Chondrocyte (in vitro differentiated cells): ENCODE measurements at regions not wholly inside any gene's neighbourhood (a gene's known extent, or its start where the extent isn't known, plus 50 kb on each side); places are given as distances from the start of the nearest gene placed in this dataset.

Source experiments
- DNase-seq: peaks from one replicate; pipeline ENCODE4 v3.0.0; 2021; ENCODE audit warnings: mixed read lengths, low spot score
- H3K27ac Mint-ChIP-seq: one replicate; pipeline ENCODE4 v1.8.0; 2021; ENCODE audit warnings: mild to moderate bottlenecking, moderate library complexity, mixed read lengths; ENCODE audit not compliant: unreplicated experiment
- H3K27me3 Mint-ChIP-seq: 2 replicates; pipeline ENCODE4 v1.8.0; 2021; ENCODE audit warnings: low read depth, mixed read lengths
- H3K36me3 Mint-ChIP-seq: 2 replicates; pipeline ENCODE4 v1.8.0; 2021; ENCODE audit warnings: low read depth, mixed read lengths
- H3K4me1 Mint-ChIP-seq: 2 replicates; pipeline ENCODE4 v1.8.0; 2021; ENCODE audit warnings: low read depth, mild to moderate bottlenecking, mixed read lengths
- H3K4me3 Mint-ChIP-seq: one replicate; pipeline ENCODE4 v1.8.0; 2021; ENCODE audit warnings: mild to moderate bottlenecking, moderate library complexity, mixed read lengths; ENCODE audit not compliant: unreplicated experiment
- H3K9me3 Mint-ChIP-seq: 2 replicates; pipeline ENCODE4 v1.8.0; 2021; ENCODE audit warnings: low read depth, mixed read lengths
- CTCF ChIP-seq: fragments of 200-600 bp; sonication (generic); IDR thresholded peaks from 2 replicates; pipeline ENCODE4 v1.5.0; 2021; ENCODE audit warnings: antibody characterized with exemption, mild to moderate bottlenecking, moderate library complexity

GRCh38 chr10:93245779-93246178, 172.1 kb downstream of the CYP26A1 start:
- TF ChIP-seq CTCF = no peak
- H3K36me3 Mint-ChIP-seq = no peaks in the 10 kb centered on the region
- H3K4me3 Mint-ChIP-seq = no peak overlapping the region
- no peak for DNase-seq
- H3K27me3 Mint-ChIP-seq = no peaks in the 10 kb centered on the region
- peaks cover 7% of the 10 kb centered on the region for H3K4me1 Mint-ChIP-seq
- H3K27ac Mint-ChIP-seq = no peak overlapping the region
- H3K9me3 Mint-ChIP-seq = no peaks in the 10 kb centered on the region

- no peak overlapping the region for H3K27ac Mint-ChIP-seq
- no peak for TF ChIP-seq CTCF
- H3K4me3 Mint-ChIP-seq = no peak overlapping the region
- no peak for DNase-seq
- no peaks in the 10 kb centered on the region for H3K27me3 Mint-ChIP-seq
- H3K36me3 Mint-ChIP-seq = no peaks in the 10 kb centered on the region
- peaks cover 7% of the 10 kb centered on the region for H3K4me1 Mint-ChIP-seq
- no peaks in the 10 kb centered on the region for H3K9me3 Mint-ChIP-seq
These were observed 175.0 kb downstream of the CYP26A1 start for GRCh38 chr10:93248583-93249227.

- Mint-ChIP-seq H3K27me3 (no peaks in the 10 kb centered on the region), H3K27ac (no peak overlapping the region), H3K4me1 (peaks cover 13% of the 10 kb centered on the region), H3K9me3 (no peaks in the 10 kb centered on the region), H3K4me3 (no peak overlapping the region), H3K36me3 (no peaks in the 10 kb centered on the region)
- no peak for TF ChIP-seq CTCF
- no peak for DNase-seq
These were observed 176.3 kb downstream of the CYP26A1 start for GRCh38 chr10:93250010-93250409.

- no peaks in the 10 kb centered on the region for H3K36me3 Mint-ChIP-seq
- no peaks in the 10 kb centered on the region for H3K27me3 Mint-ChIP-seq
- DNase-seq = no peak
- H3K27ac Mint-ChIP-seq = no peak overlapping the region
- no peaks in the 10 kb centered on the region for H3K9me3 Mint-ChIP-seq
- H3K4me3 Mint-ChIP-seq = no peak overlapping the region
- TF ChIP-seq CTCF = no peak
- peaks cover 10% of the 10 kb centered on the region for H3K4me1 Mint-ChIP-seq
These were observed 180.6 kb downstream of the CYP26A1 start for GRCh38 chr10:93254180-93254853.

GRCh38 chr10:93255546-93255945, 181.9 kb downstream of the CYP26A1 start:
- no peak overlapping the region for H3K27ac Mint-ChIP-seq
- DNase-seq = no peak
- no peak overlapping the region for H3K4me3 Mint-ChIP-seq
- H3K9me3 Mint-ChIP-seq = no peaks in the 10 kb centered on the region
- no peaks in the 10 kb centered on the region for H3K36me3 Mint-ChIP-seq
- no peaks in the 10 kb centered on the region for H3K27me3 Mint-ChIP-seq
- peaks cover 10% of the 10 kb centered on the region for H3K4me1 Mint-ChIP-seq
- no peak for TF ChIP-seq CTCF
